CD8-positive, alpha-beta memory T cell (primary cell): ENCODE measurements at regions not wholly inside any gene's neighbourhood (a gene's known extent, or its start where the extent isn't known, plus 50 kb on each side); places are given as distances from the start of the nearest gene placed in this dataset.

Experiments
- CTCF ChIA-PET: fragments of 350-600 bp; sonication (Branson Sonifier 250); formaldehyde crosslinking; loops from one replicate; lab custom pipeline; 2021; ENCODE audit warnings: antibody characterized with exemption; lab: Charles Lee
- POLR2A ChIA-PET: fragments of 350-600 bp; sonication (Branson Sonifier 250); formaldehyde crosslinking; loops from one replicate; lab custom pipeline; 2021; ENCODE audit warnings: antibody characterized with exemption; lab: Charles Lee
- DNase-seq, 5 donors: peaks; one replicate each; pipeline versions ENCODE4 v3.0.0 to v3.0.0-alpha.2; 2020 to 2022; ENCODE audit warnings: mixed read lengths in 1 of 5
- H3K27ac ChIP-seq: one replicate; pipeline ENCODE4 v1.7.0; 2013; ENCODE audit warnings: low read depth, mild to moderate bottlenecking, low read length, moderate library complexity
- H3K27me3 ChIP-seq: 2 replicates; pipeline ENCODE4 v1.7.0; 2013; ENCODE audit warnings: low read length, mild to moderate bottlenecking; ENCODE audit not compliant: insufficient read depth, poor library complexity, severe bottlenecking
- H3K36me3 ChIP-seq: 2 replicates; pipeline ENCODE4 v1.7.0; 2013; ENCODE audit warnings: mild to moderate bottlenecking, low read length, moderate library complexity; ENCODE audit not compliant: insufficient read depth
- H3K4me1 ChIP-seq: 2 replicates; pipeline ENCODE4 v1.7.0; 2013; ENCODE audit warnings: mild to moderate bottlenecking, low read length, moderate library complexity; ENCODE audit not compliant: insufficient read depth
- H3K4me3 ChIP-seq: 2 replicates; pipeline ENCODE4 v1.7.0; 2013; ENCODE audit warnings: mild to moderate bottlenecking, low read length
- H3K9me3 ChIP-seq: 2 replicates; pipeline ENCODE4 v1.7.0; 2013; ENCODE audit warnings: mild to moderate bottlenecking, low read length
- H3K27ac Mint-ChIP-seq, 8 donors: one replicate each; pipeline ENCODE4 v1.8.0; 2020 to 2021; ENCODE audit warnings: mixed read lengths in 8 of 8, mild to moderate bottlenecking in 6 of 8, inconsistent platforms in 3 of 8, moderate library complexity in 3 of 8
- H3K27me3 Mint-ChIP-seq, 2 donors: one replicate each; pipeline ENCODE4 v1.8.0; 2020 to 2021; ENCODE audit warnings: mixed read lengths in 2 of 2, mild to moderate bottlenecking in 1 of 2, moderate library complexity in 1 of 2
- H3K36me3 Mint-ChIP-seq, 3 donors: one replicate each; pipeline ENCODE4 v1.8.0; 2020 to 2021; ENCODE audit warnings: mixed read lengths in 3 of 3, inconsistent platforms in 1 of 3, mild to moderate bottlenecking in 1 of 3
- H3K4me1 Mint-ChIP-seq, 3 donors: one replicate each; pipeline ENCODE4 v1.8.0; 2020 to 2021; ENCODE audit warnings: mixed read lengths in 3 of 3, inconsistent platforms in 1 of 3, mild to moderate bottlenecking in 1 of 3
- H3K4me3 Mint-ChIP-seq, 7 donors: one replicate each; pipeline ENCODE4 v1.8.0; 2020 to 2021; ENCODE audit warnings: mixed read lengths in 7 of 7, mild to moderate bottlenecking in 6 of 7, moderate library complexity in 4 of 7, inconsistent platforms in 2 of 7
- H3K9me3 Mint-ChIP-seq, 5 donors: one replicate each; pipeline ENCODE4 v1.8.0; 2020 to 2022; ENCODE audit warnings: mixed read lengths in 5 of 5, mild to moderate bottlenecking in 3 of 5, moderate library complexity in 2 of 5, inconsistent platforms in 1 of 5

DNA sequence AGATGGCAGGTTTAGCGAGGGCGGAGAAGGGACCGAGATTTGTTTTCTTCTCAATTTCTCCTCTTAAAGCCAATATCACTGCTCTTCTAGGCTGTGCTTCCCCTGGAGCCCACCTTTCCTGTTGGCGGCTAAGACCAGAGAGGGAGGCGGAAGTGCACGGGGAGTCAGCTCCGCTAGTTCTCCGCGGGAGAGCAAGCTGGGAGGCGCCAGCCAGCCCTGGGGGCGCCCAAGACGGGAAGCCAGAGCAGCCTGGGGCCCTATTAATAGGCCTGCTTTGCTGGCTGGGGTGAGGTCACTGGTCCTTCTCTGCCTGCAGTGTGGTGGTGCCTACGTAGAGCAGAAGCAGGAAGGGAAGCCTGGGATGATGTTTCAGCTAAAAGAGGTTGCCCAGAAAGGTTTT is 61.6 kb downstream of the LSM5 start:
- Histone ChIP-seq H3K9me3 (no peaks in the 10 kb centered on the region), H3K4me3 (no peak overlapping the region), H3K36me3 (no peaks in the 10 kb centered on the region), H3K4me1 (no peaks in the 10 kb centered on the region), H3K27ac (no peak overlapping the region), H3K27me3 (peaks cover 24% of the 10 kb centered on the region)
- Mint-ChIP-seq H3K4me3 (no peak overlapping the region), H3K27ac (no peak overlapping the region), H3K27me3 (peaks cover 53 to 77% of the 10 kb centered on the region in 2 donors), H3K9me3 (peaks cover 12 to 21% (median 15%) of the 10 kb centered on the region in 5 donors), H3K36me3 (peaks cover 0 to 5% (median 0%) of the 10 kb centered on the region in 3 donors), H3K4me1 (no peaks in the 10 kb centered on the region)
- POLR2A ChIA-PET = no interaction called here
- CTCF ChIA-PET = no interaction called here
- no peak for DNase-seq

DNA sequence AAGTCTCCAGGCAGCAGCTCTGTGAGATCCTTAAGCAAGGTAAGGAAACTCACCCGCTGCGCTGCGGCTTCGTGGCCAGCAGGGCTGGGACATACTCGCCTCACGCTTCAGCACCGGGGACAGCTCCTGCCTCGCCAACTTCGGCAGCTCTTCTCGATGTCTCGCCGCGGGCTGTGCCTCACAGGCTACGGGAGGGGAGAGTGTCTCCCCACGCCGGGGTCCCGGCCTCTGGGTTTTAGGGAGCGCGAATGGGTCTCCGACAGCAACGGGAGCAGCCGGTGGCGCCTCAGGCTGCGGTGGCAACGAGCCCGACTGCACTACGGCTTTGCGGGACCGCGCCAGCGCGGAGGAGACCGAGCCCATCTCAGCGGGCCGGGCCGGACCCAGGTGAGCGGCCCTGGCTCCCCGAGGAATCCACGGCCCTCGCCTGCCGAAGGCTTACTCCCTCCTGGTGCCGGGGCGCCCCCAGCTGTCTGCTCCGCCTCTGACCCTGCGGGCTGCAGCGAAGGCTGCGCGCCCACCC is 62.4 kb downstream of the LSM5 start:
- POLR2A ChIA-PET = no interaction called here
- no peak overlapping the region for H3K4me3 ChIP-seq
- no peak overlapping the region for H3K27ac ChIP-seq
- peaks cover 12 to 21% (median 15%) of the 10 kb centered on the region in 5 donors for H3K9me3 Mint-ChIP-seq
- no peak overlapping the region for H3K27ac Mint-ChIP-seq
- H3K36me3 ChIP-seq = no peaks in the 10 kb centered on the region
- DNase-seq = peak; percentile 1 to 59 (median 26)
- H3K27me3 ChIP-seq = peaks cover 24% of the 10 kb centered on the region
- CTCF ChIA-PET = no interaction called here
- H3K36me3 Mint-ChIP-seq = peaks cover 0 to 5% (median 0%) of the 10 kb centered on the region in 3 donors
- H3K9me3 ChIP-seq = no peaks in the 10 kb centered on the region
- H3K27me3 Mint-ChIP-seq = peaks cover 49 to 72% of the 10 kb centered on the region in 2 donors
- no peak overlapping the region for H3K4me3 Mint-ChIP-seq
- H3K4me1 Mint-ChIP-seq = no peaks in the 10 kb centered on the region
- no peaks in the 10 kb centered on the region for H3K4me1 ChIP-seq

DNA sequence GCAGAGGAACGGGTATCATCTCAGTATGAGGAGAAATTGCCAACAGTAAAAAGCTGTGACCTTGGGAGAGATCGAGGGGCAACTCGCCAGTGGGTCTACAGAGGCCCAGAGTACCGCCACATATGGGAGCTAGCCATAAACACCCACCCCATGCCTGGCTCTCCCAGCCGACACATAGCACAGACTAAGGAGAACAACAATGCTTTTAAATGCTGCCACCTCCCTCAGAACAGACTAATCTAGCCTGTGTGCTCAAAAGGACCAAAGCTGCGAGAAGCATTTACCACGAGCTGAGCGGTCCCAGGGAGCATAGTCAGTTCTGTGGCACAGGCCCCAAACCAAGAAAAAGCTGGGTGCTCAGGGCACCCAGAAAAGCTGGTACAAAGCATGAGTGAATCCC is 73.3 kb downstream of the LSM5 start:
- ChIA-PET POLR2A (no interaction called here), CTCF (no interaction called here)
- Mint-ChIP-seq H3K9me3 (no peaks in the 10 kb centered on the region), H3K36me3 (no peaks in the 10 kb centered on the region), H3K27me3 (peaks cover 8 to 25% of the 10 kb centered on the region in 2 donors), H3K27ac (no peak overlapping the region), H3K4me1 (no peaks in the 10 kb centered on the region), H3K4me3 (no peak overlapping the region)
- DNase-seq = no peak
- Histone ChIP-seq H3K4me3 (no peak overlapping the region), H3K4me1 (no peaks in the 10 kb centered on the region), H3K27me3 (no peaks in the 10 kb centered on the region), H3K9me3 (no peaks in the 10 kb centered on the region), H3K27ac (no peak overlapping the region), H3K36me3 (no peaks in the 10 kb centered on the region)

DNA sequence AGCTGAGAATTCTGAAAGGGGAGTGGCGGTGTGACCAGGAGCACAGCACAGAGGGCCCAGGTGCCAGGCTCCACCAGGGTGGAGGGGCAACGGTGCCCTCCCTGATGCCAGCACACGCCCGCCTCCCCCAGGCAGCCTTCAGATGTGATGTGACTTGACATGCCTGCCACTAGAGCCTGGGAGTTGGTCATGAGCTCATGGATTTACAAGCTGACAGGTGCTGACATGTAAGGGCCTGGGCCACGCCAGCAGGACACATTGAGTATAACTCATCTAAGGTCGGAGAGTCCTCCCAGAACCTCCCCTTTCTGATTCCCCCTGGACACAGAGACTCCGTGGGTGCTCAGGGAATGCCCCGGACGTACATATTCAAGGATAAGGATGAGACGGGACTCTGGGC is 74.2 kb downstream of the LSM5 start:
- Histone ChIP-seq H3K9me3 (no peaks in the 10 kb centered on the region), H3K4me1 (no peaks in the 10 kb centered on the region), H3K36me3 (no peaks in the 10 kb centered on the region), H3K4me3 (no peak overlapping the region), H3K27ac (no peak overlapping the region), H3K27me3 (no peaks in the 10 kb centered on the region)
- no peaks in the 10 kb centered on the region for H3K36me3 Mint-ChIP-seq
- H3K4me3 Mint-ChIP-seq = no peak overlapping the region
- POLR2A ChIA-PET = no interaction called here
- no peak overlapping the region for H3K27ac Mint-ChIP-seq
- H3K9me3 Mint-ChIP-seq = no peaks in the 10 kb centered on the region
- H3K27me3 Mint-ChIP-seq = peaks cover 8 to 30% of the 10 kb centered on the region in 2 donors
- H3K4me1 Mint-ChIP-seq = no peaks in the 10 kb centered on the region
- no peak for DNase-seq
- CTCF ChIA-PET = no interaction called here

DNA sequence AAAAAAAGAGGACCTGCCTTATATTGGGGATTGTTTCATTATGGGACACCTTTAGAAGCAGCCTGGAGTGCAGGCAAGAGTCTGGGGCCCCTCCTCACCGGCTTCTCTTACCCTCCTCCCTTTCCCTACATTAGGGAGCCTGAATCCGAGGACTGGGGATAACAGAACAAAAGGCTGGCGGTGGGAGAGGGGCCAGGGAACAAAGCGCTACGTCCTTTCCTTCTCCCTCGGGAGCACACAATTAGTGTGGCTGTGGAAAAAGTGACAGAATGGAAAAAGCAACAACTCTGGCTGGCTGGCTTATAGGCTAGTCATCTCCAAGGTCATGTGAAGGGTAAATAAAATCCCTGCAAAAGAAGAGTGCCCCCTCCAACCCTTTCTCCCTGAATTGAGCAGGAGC is 74.7 kb downstream of the LSM5 start:
- no peak overlapping the region for H3K27ac Mint-ChIP-seq
- Histone ChIP-seq H3K27ac (no peak overlapping the region), H3K4me3 (no peak overlapping the region), H3K27me3 (no peaks in the 10 kb centered on the region), H3K9me3 (no peaks in the 10 kb centered on the region), H3K36me3 (no peaks in the 10 kb centered on the region), H3K4me1 (no peaks in the 10 kb centered on the region)
- H3K4me3 Mint-ChIP-seq = no peak overlapping the region
- H3K9me3 Mint-ChIP-seq = no peaks in the 10 kb centered on the region
- H3K4me1 Mint-ChIP-seq = no peaks in the 10 kb centered on the region
- POLR2A ChIA-PET = no interaction called here
- no peaks in the 10 kb centered on the region for H3K36me3 Mint-ChIP-seq
- CTCF ChIA-PET = no interaction called here
- no peak for DNase-seq
- peaks cover 8 to 30% of the 10 kb centered on the region in 2 donors for H3K27me3 Mint-ChIP-seq

DNA sequence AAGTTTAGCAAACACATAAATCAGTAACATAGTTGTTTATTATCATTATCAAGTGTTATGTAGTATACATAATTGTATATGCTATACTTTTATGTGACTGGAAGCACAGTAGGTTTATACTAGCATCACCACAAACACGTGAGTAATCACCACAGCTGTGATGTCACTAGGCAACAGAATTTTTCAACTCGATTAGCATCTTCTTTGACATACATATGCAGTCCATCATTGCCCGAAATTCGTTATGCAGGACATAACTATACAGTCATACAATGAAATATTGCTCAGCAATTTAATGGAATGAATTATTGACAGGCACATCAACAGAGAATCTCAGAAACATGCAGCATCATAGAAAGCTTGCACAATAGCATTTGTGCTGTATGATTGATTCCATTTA is 77.7 kb downstream of the LSM5 start:
- Mint-ChIP-seq H3K36me3 (no peaks in the 10 kb centered on the region), H3K27me3 (peaks cover 14 to 28% of the 10 kb centered on the region in 2 donors), H3K27ac (no peak overlapping the region), H3K4me3 (no peak overlapping the region), H3K9me3 (no peaks in the 10 kb centered on the region), H3K4me1 (no peaks in the 10 kb centered on the region)
- ChIA-PET POLR2A (no interaction called here), CTCF (no interaction called here)
- no peaks in the 10 kb centered on the region for H3K36me3 ChIP-seq
- H3K4me1 ChIP-seq = no peaks in the 10 kb centered on the region
- H3K9me3 ChIP-seq = no peaks in the 10 kb centered on the region
- H3K4me3 ChIP-seq = no peak overlapping the region
- DNase-seq = no peak
- no peak overlapping the region for H3K27ac ChIP-seq
- H3K27me3 ChIP-seq = no peaks in the 10 kb centered on the region

DNA sequence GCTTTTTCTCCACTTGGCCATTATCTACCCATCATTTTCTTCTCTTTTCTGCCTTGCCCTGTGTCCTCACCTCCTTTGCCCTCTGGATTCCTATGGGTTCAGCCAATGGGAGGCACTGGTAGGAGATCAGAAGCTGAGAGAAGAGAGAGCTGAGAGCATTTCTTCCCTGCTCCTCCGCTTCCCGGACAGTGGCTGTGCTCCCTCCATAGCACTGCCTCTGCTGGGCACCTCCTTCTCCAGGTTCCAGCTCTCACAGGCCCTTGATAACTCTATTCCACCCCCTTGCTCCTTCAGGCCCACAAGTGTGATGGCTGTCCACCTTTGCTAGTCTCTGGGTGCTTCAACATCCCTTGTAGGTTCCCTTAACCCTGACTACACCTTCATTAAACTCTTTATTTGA is 79.6 kb downstream of the LSM5 start:
- Mint-ChIP-seq H3K4me3 (no peak overlapping the region), H3K36me3 (no peaks in the 10 kb centered on the region), H3K4me1 (no peaks in the 10 kb centered on the region), H3K27me3 (peaks cover 21 to 29% of the 10 kb centered on the region in 2 donors), H3K9me3 (no peaks in the 10 kb centered on the region), H3K27ac (no peak overlapping the region)
- Histone ChIP-seq H3K27me3 (no peaks in the 10 kb centered on the region), H3K36me3 (no peaks in the 10 kb centered on the region), H3K4me3 (no peak overlapping the region), H3K27ac (no peak overlapping the region), H3K9me3 (no peaks in the 10 kb centered on the region), H3K4me1 (no peaks in the 10 kb centered on the region)
- DNase-seq = no peak
- POLR2A ChIA-PET = no interaction called here
- CTCF ChIA-PET = no interaction called here

DNA sequence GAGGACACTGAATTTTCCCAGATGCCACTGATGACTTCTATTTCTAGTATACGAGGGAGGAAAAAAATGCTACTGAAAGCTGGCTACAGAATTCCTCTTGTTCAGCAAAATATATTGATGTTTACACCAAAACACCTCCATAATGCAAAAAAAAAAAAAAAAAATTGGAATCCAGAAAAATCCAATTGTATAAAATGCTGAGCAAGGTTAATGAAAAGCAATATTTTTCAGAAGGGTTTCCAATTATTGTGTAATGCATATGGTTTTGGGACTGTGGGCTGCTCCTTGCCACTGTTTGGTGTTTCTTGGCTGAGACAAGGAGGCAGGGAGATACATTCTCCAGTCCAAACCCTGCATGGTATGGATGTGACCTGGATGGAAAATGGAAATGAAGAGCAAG is 83.8 kb downstream of the LSM5 start:
- no peak overlapping the region for H3K4me3 Mint-ChIP-seq
- no peak overlapping the region for H3K27ac Mint-ChIP-seq
- no peaks in the 10 kb centered on the region for H3K27me3 ChIP-seq
- no peaks in the 10 kb centered on the region for H3K36me3 Mint-ChIP-seq
- no peaks in the 10 kb centered on the region for H3K9me3 Mint-ChIP-seq
- DNase-seq = no peak
- no peak overlapping the region for H3K4me3 ChIP-seq
- H3K4me1 Mint-ChIP-seq = no peaks in the 10 kb centered on the region
- ChIA-PET POLR2A (no interaction called here), CTCF (no interaction called here)
- H3K27ac ChIP-seq = no peak overlapping the region
- peaks cover 24 to 28% of the 10 kb centered on the region in 2 donors for H3K27me3 Mint-ChIP-seq
- H3K4me1 ChIP-seq = no peaks in the 10 kb centered on the region
- H3K9me3 ChIP-seq = no peaks in the 10 kb centered on the region
- no peaks in the 10 kb centered on the region for H3K36me3 ChIP-seq
